ENCODE measurements at regions not wholly inside any gene's neighbourhood (a gene's known extent, or its start where the extent isn't known, plus 50 kb on each side); places are given as distances from the start of the nearest gene placed in this dataset.

- TF ChIP-seq CTCF (IDR thresholded peaks at IDR 0.05 in 2 of 3, conservative IDR thresholded peaks at IDR 0.05 in 1 of 3; ENCODE audit: borderline replicate concordance in 1 of 3, insufficient read depth in 1 of 3, low read depth in 2 of 3, low read length in 2 of 3): no peak
- TF ChIP-seq ZNF274 (IDR thresholded peaks at IDR 0.05; ENCODE audit: low read depth, low read length): no peak
- TF ChIP-seq MAX (IDR thresholded peaks at IDR 0.05): no peak
- TF ChIP-seq ATF3 (IDR thresholded peaks at IDR 0.05): no peak
- TF ChIP-seq POLR2A (IDR thresholded peaks at IDR 0.05; ENCODE audit: borderline replicate concordance, extremely low read depth, insufficient read depth, insufficient read length): no peak
- no peak for TF ChIP-seq EZH2 (IDR thresholded peaks at IDR 0.05)
- no peak for TF ChIP-seq RAD21 (IDR thresholded peaks at IDR 0.05; ENCODE audit: low read depth)
- no peak for TF ChIP-seq CBX3 (IDR thresholded peaks at IDR 0.05; ENCODE audit: low read depth)
- TF ChIP-seq REST (IDR thresholded peaks at IDR 0.05; ENCODE audit: low read depth): no peak
- TF ChIP-seq POLR2AphosphoS5 (IDR thresholded peaks at IDR 0.05; ENCODE audit: low read depth, low read length): no peak
Measured at GRCh38 chr11:121814296-121814695, 301.7 kb downstream of the BLID start.

All from HCT116 (cell line).